ENCODE measurements at regions not wholly inside any gene's neighbourhood (a gene's known extent, or its start where the extent isn't known, plus 50 kb on each side); places are given as distances from the start of the nearest gene placed in this dataset.

DNA sequence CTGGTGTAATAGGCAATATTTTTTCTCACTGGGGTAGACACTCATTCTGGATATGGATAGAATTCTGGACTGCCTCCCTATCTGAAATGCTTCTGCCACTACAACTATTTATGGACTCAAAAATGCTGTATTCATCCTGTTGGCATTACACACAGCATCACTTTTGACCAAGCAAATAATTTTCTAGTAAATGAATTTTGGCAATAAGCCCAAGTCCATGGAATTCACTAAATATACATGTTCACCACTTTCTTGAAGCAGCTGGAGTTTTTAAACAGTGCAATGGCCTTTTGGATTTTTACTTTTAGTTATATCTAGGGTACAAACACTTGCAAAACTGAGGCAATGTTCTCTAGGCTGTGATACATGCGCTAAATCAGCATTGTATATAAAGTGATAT is 724.9 kb upstream of the EDIL3 start:
- no peak for TF ChIP-seq POLR2AphosphoS5 (IDR thresholded peaks at IDR 0.05)
- no peak for TF ChIP-seq POLR2A (IDR thresholded peaks at IDR 0.05)
- TF ChIP-seq, protein P1, sequence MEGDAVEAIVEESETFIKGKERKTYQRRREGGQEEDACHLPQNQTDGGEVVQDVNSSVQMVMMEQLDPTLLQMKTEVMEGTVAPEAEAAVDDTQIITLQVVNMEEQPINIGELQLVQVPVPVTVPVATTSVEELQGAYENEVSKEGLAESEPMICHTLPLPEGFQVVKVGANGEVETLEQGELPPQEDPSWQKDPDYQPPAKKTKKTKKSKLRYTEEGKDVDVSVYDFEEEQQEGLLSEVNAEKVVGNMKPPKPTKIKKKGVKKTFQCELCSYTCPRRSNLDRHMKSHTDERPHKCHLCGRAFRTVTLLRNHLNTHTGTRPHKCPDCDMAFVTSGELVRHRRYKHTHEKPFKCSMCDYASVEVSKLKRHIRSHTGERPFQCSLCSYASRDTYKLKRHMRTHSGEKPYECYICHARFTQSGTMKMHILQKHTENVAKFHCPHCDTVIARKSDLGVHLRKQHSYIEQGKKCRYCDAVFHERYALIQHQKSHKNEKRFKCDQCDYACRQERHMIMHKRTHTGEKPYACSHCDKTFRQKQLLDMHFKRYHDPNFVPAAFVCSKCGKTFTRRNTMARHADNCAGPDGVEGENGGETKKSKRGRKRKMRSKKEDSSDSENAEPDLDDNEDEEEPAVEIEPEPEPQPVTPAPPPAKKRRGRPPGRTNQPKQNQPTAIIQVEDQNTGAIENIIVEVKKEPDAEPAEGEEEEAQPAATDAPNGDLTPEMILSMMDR (IDR thresholded peaks at IDR 0.05), result no peak
- Histone ChIP-seq H3K4me1 (no peaks in the 10 kb centered on the region), H3K4me3 (no peak overlapping the region), H3K36me3 (no peaks in the 10 kb centered on the region), H3K27me3 (no peaks in the 10 kb centered on the region), H3K9me3 (no peaks in the 10 kb centered on the region), H3K27ac (no peak overlapping the region)
- ATAC-seq, result no peak
- WGBS, 2 donors (ENCODE audit: low coverage in 1 of 2), result 56 to 95% methylated on average over 1 of the region's 1 CpG

DNA sequence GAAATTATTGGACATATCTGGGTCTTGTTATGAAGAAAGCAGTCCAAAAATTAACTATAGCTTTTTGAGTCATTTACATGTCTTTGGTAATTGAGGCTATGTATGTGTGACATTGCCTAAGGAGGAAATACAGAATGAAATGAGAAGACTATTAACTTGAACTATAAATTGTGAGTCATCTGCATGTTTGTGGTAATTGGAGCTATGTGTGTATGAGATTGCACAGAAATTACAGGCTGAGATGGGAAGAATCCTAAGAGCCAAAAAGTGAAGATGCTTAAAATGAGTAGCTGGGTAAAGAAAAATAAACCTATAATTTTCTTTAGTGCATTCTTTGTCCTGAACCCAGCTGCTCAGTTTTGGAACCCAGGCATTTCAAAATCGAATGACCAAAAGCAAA is 747.6 kb upstream of the EDIL3 start:
- 71 to 75% methylated on average over 1 of the region's 1 CpG for WGBS, 2 donors (ENCODE audit: low coverage in 1 of 2)
- no peak overlapping the region for H3K4me3 ChIP-seq
- no peak for TF ChIP-seq POLR2A (IDR thresholded peaks at IDR 0.05)
- TF ChIP-seq EP300 (IDR thresholded peaks at IDR 0.05), result no peak
- TF ChIP-seq, protein P1 (IDR thresholded peaks at IDR 0.05), result no peak
- no peak for TF ChIP-seq POLR2AphosphoS5 (IDR thresholded peaks at IDR 0.05)
- ATAC-seq, result no peak
- no peaks in the 10 kb centered on the region for H3K9me3 ChIP-seq
- H3K27me3 ChIP-seq, result no peaks in the 10 kb centered on the region
- H3K36me3 ChIP-seq, result no peaks in the 10 kb centered on the region
- no peak overlapping the region for H3K27ac ChIP-seq
- no peaks in the 10 kb centered on the region for H3K4me1 ChIP-seq

DNA sequence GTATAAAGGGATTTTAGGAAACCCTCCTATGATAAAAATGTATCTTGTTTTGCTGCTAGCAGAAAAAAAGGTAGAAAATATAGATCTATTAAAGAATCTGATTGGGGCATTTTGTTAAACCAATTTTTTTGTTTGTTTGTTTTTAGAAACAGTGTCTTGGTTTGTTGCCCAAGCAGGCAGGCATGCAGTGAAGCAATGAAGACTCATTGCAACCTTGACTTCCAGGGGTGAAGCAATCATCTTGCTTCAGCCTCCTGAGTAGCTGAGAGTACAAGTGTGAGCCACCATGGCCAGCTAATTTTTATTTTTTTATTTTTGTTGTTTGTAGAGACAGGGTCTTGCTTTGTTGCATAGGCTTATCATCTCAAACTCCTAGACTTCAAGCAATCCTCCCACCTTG is 755.8 kb upstream of the EDIL3 start:
- H3K36me3 ChIP-seq, result no peaks in the 10 kb centered on the region
- H3K9me3 ChIP-seq, result no peaks in the 10 kb centered on the region
- no peak overlapping the region for H3K27ac ChIP-seq
- TF ChIP-seq POLR2A (IDR thresholded peaks at IDR 0.05) (no peak), EP300 (IDR thresholded peaks at IDR 0.05) (no peak), POLR2AphosphoS5 (IDR thresholded peaks at IDR 0.05) (no peak)
- TF ChIP-seq, protein P1 (IDR thresholded peaks at IDR 0.05), result no peak
- H3K27me3 ChIP-seq, result no peaks in the 10 kb centered on the region
- H3K4me1 ChIP-seq, result no peaks in the 10 kb centered on the region
- no peak overlapping the region for H3K4me3 ChIP-seq
- ATAC-seq, result no peak

DNA sequence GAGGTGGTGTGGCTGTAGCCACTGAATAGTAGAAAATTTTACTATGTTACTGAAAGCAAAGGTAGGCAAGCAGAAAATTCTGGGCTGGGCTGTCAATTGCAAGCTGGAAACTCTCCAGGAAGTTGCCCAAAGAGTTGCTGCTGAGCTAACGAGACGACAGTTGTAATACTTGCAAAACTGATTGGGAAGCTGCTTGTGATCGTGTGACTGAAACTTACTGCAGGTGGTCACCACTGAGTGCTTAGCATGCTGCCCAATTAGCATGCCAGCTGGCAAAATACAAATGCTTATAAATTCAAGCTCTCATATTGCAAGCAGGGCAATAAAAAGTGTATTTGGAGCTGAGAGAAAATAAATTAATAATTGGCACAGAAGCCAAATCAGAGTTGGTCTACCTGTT is 758.5 kb upstream of the EDIL3 start:
- no peaks in the 10 kb centered on the region for H3K27me3 ChIP-seq
- no peaks in the 10 kb centered on the region for H3K9me3 ChIP-seq
- 33 to 40% methylated on average over 1 to 3 of the region's 3 CpGs for WGBS, 2 donors (ENCODE audit: low coverage in 1 of 2)
- ATAC-seq, result no peak
- no peak overlapping the region for H3K27ac ChIP-seq
- no peak for TF ChIP-seq EP300 (IDR thresholded peaks at IDR 0.05)
- no peak for TF ChIP-seq POLR2AphosphoS5 (IDR thresholded peaks at IDR 0.05)
- no peak for TF ChIP-seq POLR2A (IDR thresholded peaks at IDR 0.05)
- TF ChIP-seq, protein P1 (IDR thresholded peaks at IDR 0.05), result no peak
- H3K4me1 ChIP-seq, result no peaks in the 10 kb centered on the region
- no peaks in the 10 kb centered on the region for H3K36me3 ChIP-seq
- H3K4me3 ChIP-seq, result no peak overlapping the region

DNA sequence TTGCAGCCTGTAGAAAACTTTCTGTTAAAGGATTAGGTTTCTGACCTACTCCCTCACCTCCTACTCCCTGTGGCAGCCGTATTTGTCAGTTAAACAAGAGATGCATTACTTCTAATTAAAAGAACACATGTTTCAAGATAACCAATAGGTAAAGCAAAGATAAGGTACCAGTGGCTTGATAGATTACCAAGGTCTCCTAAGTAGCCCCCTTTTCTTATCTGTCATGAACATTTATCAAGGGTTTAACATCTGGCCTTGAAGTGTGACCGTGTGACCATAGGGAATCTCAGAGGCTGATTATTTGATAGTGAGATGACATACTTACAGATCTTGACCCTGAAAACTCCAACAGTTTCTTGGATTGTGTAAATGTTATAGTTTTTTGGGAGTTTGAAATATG is 764.0 kb upstream of the EDIL3 start:
- H3K27ac ChIP-seq, result no peak overlapping the region
- no peak overlapping the region for H3K4me3 ChIP-seq
- no peaks in the 10 kb centered on the region for H3K9me3 ChIP-seq
- TF ChIP-seq POLR2AphosphoS5 (IDR thresholded peaks at IDR 0.05), result no peak
- TF ChIP-seq EP300 (IDR thresholded peaks at IDR 0.05), result no peak
- TF ChIP-seq, protein P1 (IDR thresholded peaks at IDR 0.05), result no peak
- TF ChIP-seq POLR2A (IDR thresholded peaks at IDR 0.05), result no peak
- H3K36me3 ChIP-seq, result no peaks in the 10 kb centered on the region
- ATAC-seq, result no peak
- no peaks in the 10 kb centered on the region for H3K27me3 ChIP-seq
- H3K4me1 ChIP-seq, result no peaks in the 10 kb centered on the region
- 53 to 80% methylated on average over 2 of the region's 2 CpGs for WGBS, 2 donors (ENCODE audit: low coverage in 1 of 2)

All from gastroesophageal sphincter (tissue), 4 donors.